Prostate gland (tissue), 2 donors: ENCODE measurements at regions not wholly inside any gene's neighbourhood (a gene's known extent, or its start where the extent isn't known, plus 50 kb on each side); places are given as distances from the start of the nearest gene placed in this dataset.

ENCODE experiments used
- CTCF ChIP-seq, 4 experiments: fragments of 200-600 bp in 2 of 4; fragments of 450-650 bp in 2 of 4; sonication (generic) in 2 of 4; IDR thresholded peaks; 1 replicate in 3 of 4; 2 replicates in 1 of 4; pipeline ENCODE4 v1.5.1; 2016 to 2019; ENCODE audit warnings: antibody characterized with exemption in 4 of 4, mild to moderate bottlenecking in 2 of 4, moderate library complexity in 2 of 4
- POLR2A ChIP-seq: fragments of 450-650 bp; IDR thresholded peaks from one replicate; pipeline ENCODE4 v1.6.1; 2016; ENCODE audit warnings: antibody characterized with exemption, mild to moderate bottlenecking
- POLR2AphosphoS5 ChIP-seq: sonication (generic); formaldehyde crosslinking; IDR thresholded peaks from one replicate; pipeline ENCODE4 v1.6.1; 2017; ENCODE audit warnings: antibody characterized with exemption

DNA sequence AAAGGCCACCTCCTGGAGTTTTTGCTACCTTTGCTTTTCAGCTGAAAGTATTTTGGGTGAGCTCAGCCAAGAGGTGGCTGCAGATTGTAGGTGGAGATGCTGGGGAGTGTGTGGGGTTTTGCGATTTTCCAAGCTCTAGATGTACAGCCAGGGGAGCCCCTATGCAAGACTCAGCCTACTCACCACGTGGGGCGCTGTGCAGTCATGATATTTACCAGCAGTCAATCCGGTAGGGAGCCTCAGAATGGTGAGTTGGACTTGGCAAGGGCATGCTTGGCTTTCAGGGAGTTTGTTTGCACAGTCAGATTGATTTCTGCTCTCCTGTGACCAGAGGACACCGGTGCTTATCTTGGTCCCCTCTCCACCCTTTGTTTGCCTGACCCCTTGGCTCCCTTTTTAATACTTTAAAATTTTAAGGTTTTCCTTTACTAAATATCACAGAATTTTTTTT lies 175.3 kb downstream of the UTP18 start:
- no peak for TF ChIP-seq POLR2A
- TF ChIP-seq CTCF (IDR thresholded peaks at IDR 0.05), result peak in 1 of 4 experiments; percentile 14
- TF ChIP-seq POLR2AphosphoS5, result no peak
